ENCODE measurements at regions not wholly inside any gene's neighbourhood (a gene's known extent, or its start where the extent isn't known, plus 50 kb on each side); places are given as distances from the start of the nearest gene placed in this dataset.
A peak's percentile ranks its signal among the peaks of the same experiment; 100 is the strongest.
"Not testable (repeated sequence)": the region's sequence is repeated elsewhere in the genome, so short reads cannot be mapped to it uniquely, and the experiment has no call there.

DNA sequence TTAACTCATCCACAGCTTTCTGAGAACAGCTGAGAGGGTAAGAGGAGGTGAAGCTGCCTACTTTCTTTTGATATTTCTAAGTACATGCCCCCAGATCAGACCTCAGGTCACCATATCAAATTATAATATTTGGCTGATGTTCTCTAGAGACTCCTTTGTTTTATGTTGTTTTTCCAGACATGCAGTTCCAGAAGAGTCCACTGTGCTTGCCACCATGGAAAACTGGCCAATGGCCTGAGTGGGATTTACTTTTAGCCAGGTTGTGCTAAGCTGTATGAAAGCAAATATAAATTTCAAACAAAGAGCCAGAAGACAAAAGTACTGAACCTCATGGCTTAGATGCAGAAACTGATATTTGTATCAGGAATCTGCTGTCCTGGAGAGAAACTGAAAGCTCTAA is 123.6 kb upstream of the METTL14 start:
- H3K4me3 Mint-ChIP-seq; H3K4me3 ChIP-seq (ENCODE audit: low read length); H3K4me1 Mint-ChIP-seq; H3K27ac ChIP-seq (ENCODE audit: low read depth, low read length); H3K4me1 ChIP-seq (ENCODE audit: control insufficient read depth in 2 of 2, insufficient read depth in 2 of 2, low read length in 2 of 2); H3K9me3 ChIP-seq (ENCODE audit: control insufficient read depth in 2 of 3, low read length in 3 of 3); CTCF ChIA-PET; ATAC-seq; intact Hi-C loops (cut with micrococcal nuclease); H3K27me3 ChIP-seq (ENCODE audit: control insufficient read depth in 2 of 2, insufficient read depth in 2 of 2, low read length in 2 of 2); H3K36me3 Mint-ChIP-seq; H3K27ac Mint-ChIP-seq; POLR2A ChIA-PET; DNase-seq; H3K36me3 ChIP-seq (ENCODE audit: control insufficient read depth in 2 of 3, insufficient read depth in 3 of 3, low read length in 3 of 3); H3K9me3 Mint-ChIP-seq: not testable (repeated sequence)
- H3K27me3 Mint-ChIP-seq: peaks cover 0 to 12% (median 8%) of the 10 kb centered on the region in 5 donors

DNA sequence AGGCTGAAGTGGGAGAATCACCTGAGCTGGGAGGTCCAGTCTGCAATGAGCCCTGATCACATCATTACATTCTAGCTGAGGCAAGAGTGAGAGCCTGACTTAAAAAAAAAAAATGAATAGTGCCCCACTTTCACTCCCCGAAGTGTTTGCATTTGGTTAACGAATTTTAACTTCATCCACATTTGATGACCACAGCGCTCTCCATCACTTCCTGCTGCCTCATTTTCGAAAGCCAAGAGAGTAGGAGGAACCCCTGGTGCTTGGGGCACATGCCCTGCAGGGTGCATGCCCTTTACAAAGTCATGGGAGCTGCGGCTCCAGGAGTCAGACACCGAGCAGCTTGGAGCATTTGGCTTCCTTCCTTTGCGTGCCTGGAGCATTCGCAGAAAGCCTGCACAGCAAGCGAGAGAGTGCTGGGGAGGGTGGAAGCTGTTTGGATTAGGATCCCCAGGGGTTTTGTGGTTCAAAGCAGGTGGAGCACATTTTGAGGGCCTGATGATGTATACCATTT is 119.1 kb upstream of the METTL14 start:
- H3K27me3 ChIP-seq (ENCODE audit: control insufficient read depth in 2 of 2, insufficient read depth in 2 of 2, low read length in 2 of 2); H3K4me3 ChIP-seq (ENCODE audit: low read length); POLR2A ChIA-PET; DNase-seq; H3K9me3 ChIP-seq (ENCODE audit: control insufficient read depth in 2 of 3, low read length in 3 of 3); H3K4me1 Mint-ChIP-seq; H3K4me1 ChIP-seq (ENCODE audit: control insufficient read depth in 2 of 2, insufficient read depth in 2 of 2, low read length in 2 of 2); intact Hi-C loops (cut with micrococcal nuclease); H3K36me3 Mint-ChIP-seq; CTCF ChIA-PET; H3K27ac ChIP-seq (ENCODE audit: low read depth, low read length); H3K27ac Mint-ChIP-seq; H3K36me3 ChIP-seq (ENCODE audit: control insufficient read depth in 2 of 3, insufficient read depth in 3 of 3, low read length in 3 of 3); H3K9me3 Mint-ChIP-seq: not testable (repeated sequence)
- H3K27me3 Mint-ChIP-seq: peaks cover 0 to 29% (median 22%) of the 10 kb centered on the region in 5 donors
- H3K4me3 Mint-ChIP-seq: peak overlapping the region in 1 of 10 donors; percentile 23
- ATAC-seq: peak; percentile 57

DNA sequence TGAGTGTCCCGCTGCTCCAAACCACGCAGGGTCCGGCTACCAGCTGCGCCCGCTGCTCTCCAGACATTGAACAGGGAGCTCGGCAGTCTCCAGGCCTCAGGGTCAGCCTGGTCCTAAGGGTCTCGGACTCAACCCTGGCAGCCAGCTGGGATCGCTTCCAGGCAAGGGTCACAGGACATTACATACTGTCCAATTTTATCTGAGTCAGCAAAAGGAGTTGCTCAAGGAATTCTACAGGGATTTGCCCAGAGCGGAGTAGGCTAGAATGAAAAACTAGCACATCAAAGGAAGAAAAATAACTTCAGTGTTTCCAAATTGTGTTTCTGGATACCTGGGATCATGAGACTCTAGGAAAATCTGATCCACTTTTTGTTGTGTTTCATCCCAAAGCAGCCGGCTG is 112.2 kb upstream of the METTL14 start:
- H3K36me3 ChIP-seq (ENCODE audit: control insufficient read depth in 2 of 3, insufficient read depth in 3 of 3, low read length in 3 of 3); H3K27ac ChIP-seq (ENCODE audit: low read depth, low read length); intact Hi-C loops (cut with micrococcal nuclease); CTCF ChIA-PET; H3K9me3 Mint-ChIP-seq; H3K27me3 ChIP-seq (ENCODE audit: control insufficient read depth in 2 of 2, insufficient read depth in 2 of 2, low read length in 2 of 2); H3K27ac Mint-ChIP-seq; ATAC-seq; H3K36me3 Mint-ChIP-seq; H3K4me3 Mint-ChIP-seq; H3K4me1 Mint-ChIP-seq; H3K9me3 ChIP-seq (ENCODE audit: control insufficient read depth in 2 of 3, low read length in 3 of 3); H3K4me3 ChIP-seq (ENCODE audit: low read length); DNase-seq; H3K4me1 ChIP-seq (ENCODE audit: control insufficient read depth in 2 of 2, insufficient read depth in 2 of 2, low read length in 2 of 2); POLR2A ChIA-PET: not testable (repeated sequence)
- peaks cover 0 to 28% (median 20%) of the 10 kb centered on the region in 5 donors for H3K27me3 Mint-ChIP-seq

DNA sequence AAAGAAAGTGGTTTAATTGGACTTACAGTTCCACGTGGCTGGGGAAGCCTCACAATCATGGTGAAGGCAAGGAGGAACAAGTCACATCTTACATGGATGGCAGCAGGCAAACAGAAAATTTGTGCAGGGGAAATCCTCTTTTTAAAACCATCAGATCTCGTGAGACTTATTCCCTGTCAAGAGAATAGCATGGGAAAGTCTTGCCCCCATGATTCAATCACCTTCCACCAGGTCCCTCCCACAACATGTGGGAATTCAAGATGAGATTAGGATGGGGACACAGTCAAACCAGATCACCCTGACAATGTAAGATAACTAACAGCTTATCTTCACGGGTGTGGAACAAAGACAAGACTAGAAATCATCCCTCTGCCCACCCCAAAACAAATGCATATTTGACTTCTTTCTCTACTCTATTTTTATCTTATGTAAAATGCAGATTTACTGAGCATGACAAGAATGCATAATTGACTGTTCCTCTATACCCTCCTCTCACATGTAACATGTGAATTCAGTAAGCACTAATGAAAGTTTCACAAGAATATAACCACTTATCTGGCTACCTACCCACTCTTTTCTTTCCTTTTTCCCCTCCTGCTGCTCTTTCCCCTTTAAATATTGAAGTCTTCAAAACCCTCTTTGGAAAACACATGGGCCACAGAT is 110.8 kb upstream of the METTL14 start:
- H3K4me3 ChIP-seq (ENCODE audit: low read length); DNase-seq; H3K4me1 ChIP-seq (ENCODE audit: control insufficient read depth in 2 of 2, insufficient read depth in 2 of 2, low read length in 2 of 2); H3K4me3 Mint-ChIP-seq; CTCF ChIA-PET; POLR2A ChIA-PET; H3K9me3 Mint-ChIP-seq; ATAC-seq; H3K36me3 ChIP-seq (ENCODE audit: control insufficient read depth in 2 of 3, insufficient read depth in 3 of 3, low read length in 3 of 3); H3K4me1 Mint-ChIP-seq; intact Hi-C loops (cut with micrococcal nuclease); H3K27me3 ChIP-seq (ENCODE audit: control insufficient read depth in 2 of 2, insufficient read depth in 2 of 2, low read length in 2 of 2); H3K36me3 Mint-ChIP-seq; H3K9me3 ChIP-seq (ENCODE audit: control insufficient read depth in 2 of 3, low read length in 3 of 3); H3K27ac Mint-ChIP-seq; H3K27ac ChIP-seq (ENCODE audit: low read depth, low read length): not testable (repeated sequence)
- H3K27me3 Mint-ChIP-seq: peaks cover 0 to 19% (median 17%) of the 10 kb centered on the region in 5 donors

DNA sequence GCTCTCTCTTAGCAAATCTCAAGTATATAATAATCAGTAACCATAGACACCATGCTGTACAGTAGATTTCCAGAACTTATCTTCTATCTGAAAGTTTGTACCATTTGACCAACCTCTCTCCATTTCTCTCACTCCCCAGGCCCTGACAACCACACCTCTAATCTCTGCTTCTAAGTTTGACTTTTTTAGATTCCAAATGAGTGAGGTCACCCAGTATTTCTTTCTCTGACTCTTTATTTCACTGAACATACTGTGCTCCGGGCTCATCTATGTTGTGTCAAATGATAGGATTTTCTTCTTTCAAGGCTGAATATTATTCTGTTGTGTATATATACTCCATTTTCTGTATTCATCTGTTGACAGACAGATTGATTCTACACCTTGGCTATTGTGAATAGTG is 110.1 kb upstream of the METTL14 start:
- H3K4me1 ChIP-seq (ENCODE audit: control insufficient read depth in 2 of 2, insufficient read depth in 2 of 2, low read length in 2 of 2); H3K27ac ChIP-seq (ENCODE audit: low read depth, low read length); H3K36me3 Mint-ChIP-seq; H3K4me3 ChIP-seq (ENCODE audit: low read length); H3K9me3 ChIP-seq (ENCODE audit: control insufficient read depth in 2 of 3, low read length in 3 of 3); H3K27ac Mint-ChIP-seq; intact Hi-C loops (cut with micrococcal nuclease); H3K36me3 ChIP-seq (ENCODE audit: control insufficient read depth in 2 of 3, insufficient read depth in 3 of 3, low read length in 3 of 3); ATAC-seq; CTCF ChIA-PET; DNase-seq; POLR2A ChIA-PET; H3K4me1 Mint-ChIP-seq; H3K27me3 ChIP-seq (ENCODE audit: control insufficient read depth in 2 of 2, insufficient read depth in 2 of 2, low read length in 2 of 2); H3K4me3 Mint-ChIP-seq; H3K9me3 Mint-ChIP-seq: not testable (repeated sequence)
- H3K27me3 Mint-ChIP-seq: peaks cover 0 to 16% (median 15%) of the 10 kb centered on the region in 5 donors

DNA sequence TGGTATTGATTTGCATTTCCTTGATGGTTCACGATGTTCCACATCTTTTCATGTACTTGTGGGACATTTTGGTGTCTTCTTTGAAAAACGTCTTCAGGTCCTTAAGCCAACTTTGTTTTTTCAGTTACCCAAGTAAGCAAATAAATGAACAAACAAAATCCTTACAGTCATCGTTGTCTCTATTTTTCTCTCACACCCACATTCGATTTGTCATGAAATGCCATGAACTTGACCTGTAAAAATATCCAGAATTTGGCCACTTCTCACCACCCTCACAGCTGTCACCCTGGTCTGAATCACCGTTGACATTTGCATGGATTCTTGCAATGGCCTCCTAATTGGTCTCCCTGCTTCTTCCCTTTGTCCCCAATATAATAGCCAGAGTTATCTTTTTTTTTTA is 109.5 kb upstream of the METTL14 start:
- H3K9me3 Mint-ChIP-seq; intact Hi-C loops (cut with micrococcal nuclease); ATAC-seq; H3K4me3 Mint-ChIP-seq; H3K36me3 ChIP-seq (ENCODE audit: control insufficient read depth in 2 of 3, insufficient read depth in 3 of 3, low read length in 3 of 3); H3K27ac Mint-ChIP-seq; H3K4me3 ChIP-seq (ENCODE audit: low read length); H3K4me1 Mint-ChIP-seq; H3K27ac ChIP-seq (ENCODE audit: low read depth, low read length); POLR2A ChIA-PET; H3K9me3 ChIP-seq (ENCODE audit: control insufficient read depth in 2 of 3, low read length in 3 of 3); H3K36me3 Mint-ChIP-seq; DNase-seq; H3K27me3 ChIP-seq (ENCODE audit: control insufficient read depth in 2 of 2, insufficient read depth in 2 of 2, low read length in 2 of 2); CTCF ChIA-PET; H3K4me1 ChIP-seq (ENCODE audit: control insufficient read depth in 2 of 2, insufficient read depth in 2 of 2, low read length in 2 of 2): not testable (repeated sequence)
- H3K27me3 Mint-ChIP-seq: peaks cover 0 to 13% (median 9%) of the 10 kb centered on the region in 5 donors

DNA sequence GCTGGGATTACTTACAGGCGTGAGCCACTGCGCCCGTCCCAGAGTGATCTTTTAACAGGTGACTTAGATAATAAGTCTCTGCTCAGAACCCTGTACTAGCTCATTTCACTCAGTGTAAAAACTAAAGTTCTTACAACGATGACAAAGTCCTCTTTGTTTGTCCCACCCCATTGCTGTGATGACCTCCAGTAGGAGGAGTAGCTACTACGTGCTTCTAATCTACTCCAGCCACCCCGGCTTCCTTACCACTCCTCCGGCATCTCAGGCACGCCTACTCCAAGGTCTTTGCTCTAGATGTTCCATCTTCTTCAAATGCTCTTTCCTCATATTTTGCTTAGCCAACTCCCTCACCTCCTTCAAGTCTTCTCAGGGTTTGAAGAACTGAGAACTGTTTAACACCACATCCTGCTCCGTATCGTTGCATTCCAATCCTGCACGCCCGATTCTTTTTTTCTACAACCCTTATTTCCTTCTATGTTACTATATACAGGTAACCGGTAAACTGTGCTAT is 108.4 kb upstream of the METTL14 start:
- CTCF ChIA-PET; H3K4me1 ChIP-seq (ENCODE audit: control insufficient read depth in 2 of 2, insufficient read depth in 2 of 2, low read length in 2 of 2); H3K27me3 ChIP-seq (ENCODE audit: control insufficient read depth in 2 of 2, insufficient read depth in 2 of 2, low read length in 2 of 2); H3K27ac ChIP-seq (ENCODE audit: low read depth, low read length); H3K9me3 ChIP-seq (ENCODE audit: control insufficient read depth in 2 of 3, low read length in 3 of 3); H3K4me1 Mint-ChIP-seq; intact Hi-C loops (cut with micrococcal nuclease); DNase-seq; POLR2A ChIA-PET; ATAC-seq; H3K4me3 Mint-ChIP-seq; H3K4me3 ChIP-seq (ENCODE audit: low read length); H3K36me3 ChIP-seq (ENCODE audit: control insufficient read depth in 2 of 3, insufficient read depth in 3 of 3, low read length in 3 of 3); H3K27ac Mint-ChIP-seq; H3K9me3 Mint-ChIP-seq; H3K36me3 Mint-ChIP-seq: not testable (repeated sequence)
- peaks cover 0 to 12% (median 11%) of the 10 kb centered on the region in 5 donors for H3K27me3 Mint-ChIP-seq
